GM12878 (cell line): ENCODE measurements at regions not wholly inside any gene's neighbourhood (a gene's known extent, or its start where the extent isn't known, plus 50 kb on each side); places are given as distances from the start of the nearest gene placed in this dataset.

ENCODE experiments used
- ATAC-seq: fragments of 200-7000 bp; cut with Tn5 transposase; 3 replicates; pipeline ENCODE4 v1.9.1; 2020; ENCODE audit warnings: mild to moderate bottlenecking, moderate library complexity
- BruUV-seq: library from RNA; stranded (reverse); fragments of 400-500 nt; replicated peaks from 2 replicates; lab custom pipeline; 2021; lab: Mats Ljungman, UMichigan
- CTCF ChIA-PET: fragments of 300-600 bp; sonication (Branson Sonifier 250); formaldehyde crosslinking; extraction: SDS; loops from one replicate; lab custom pipeline; 2021; ENCODE audit warnings: inconsistent platforms; lab: Yijun Ruan, JAX
- POLR2A ChIA-PET: fragments of 350-600 bp; formaldehyde crosslinking; extraction: SDS; loops from one replicate; lab custom pipeline; 2021; ENCODE audit warnings: inconsistent platforms; lab: Charles Lee
- RAD21 ChIA-PET: fragments of 300-600 bp; sonication (Branson Sonifier 250); formaldehyde crosslinking; loops from one replicate; lab custom pipeline; 2023; ENCODE audit warnings: antibody characterized with exemption; ENCODE audit not compliant: unreplicated experiment; lab: Charles Lee
- SMC1A ChIA-PET: fragments of 300-600 bp; sonication (Branson Sonifier 250); formaldehyde crosslinking; loops from one replicate; lab custom pipeline; 2023; ENCODE audit not compliant: unreplicated experiment, uncharacterized antibody; lab: Charles Lee
- DNase-seq: peaks from one replicate; pipeline ENCODE4 v3.0.0-alpha.2; 2011; ENCODE audit warnings: low read depth, low spot score
- FAIRE-seq: peaks from 3 replicates; lab custom pipeline; 2011; peaks lifted over from hg19 to GRCh38; lab: Jason Lieb, UNC
- H2AFZ ChIP-seq: 2 replicates; pipeline ENCODE4 v1.6.0; 2011; ENCODE audit warnings: low read depth, low read length, control low read depth; ENCODE audit not compliant: control insufficient read depth
- H3K27ac ChIP-seq: 2 replicates; pipeline ENCODE4 v1.5.1; 2011; ENCODE audit warnings: control low read depth; ENCODE audit not compliant: control insufficient read depth, insufficient read depth
- H3K27me3 ChIP-seq, 2 experiments: replicated peaks in 1 of 2; 2 replicates each; pipeline versions ENCODE4 v1.6.0 to v1.6.1; 2011; ENCODE audit warnings: low read length in 1 of 2; ENCODE audit not compliant: control insufficient read depth in 2 of 2, insufficient read depth in 2 of 2
- H3K36me3 ChIP-seq, 2 experiments: 2 replicates each; pipeline ENCODE4 v1.5.1; 2011; ENCODE audit warnings: low read length in 1 of 2; ENCODE audit not compliant: control insufficient read depth in 2 of 2, insufficient read depth in 2 of 2
- H3K4me1 ChIP-seq: 2 replicates; pipeline ENCODE4 v1.6.1; 2011; ENCODE audit warnings: mild to moderate bottlenecking, low read length, moderate library complexity, mixed read lengths; ENCODE audit not compliant: control insufficient read depth, insufficient read depth
- H3K4me2 ChIP-seq: 2 replicates; pipeline ENCODE4 v1.6.0; 2011; ENCODE audit warnings: control low read depth; ENCODE audit not compliant: control insufficient read depth, insufficient read depth
- H3K4me3 ChIP-seq: fragments of 200-600 bp; sonication (generic); 2 replicates; pipeline ENCODE4 v1.5.1; 2016
- H3K79me2 ChIP-seq: 2 replicates; pipeline ENCODE4 v1.6.0; 2011; ENCODE audit warnings: low read length; ENCODE audit not compliant: control insufficient read depth, insufficient read depth
- H3K9ac ChIP-seq: 2 replicates; pipeline ENCODE4 v1.8.0; 2011; ENCODE audit warnings: low read length, control low read depth, mixed read lengths; ENCODE audit not compliant: control insufficient read depth, insufficient read depth
- H3K9me3 ChIP-seq: replicated peaks from 3 replicates; pipeline ENCODE4 v1.5.1; 2011; ENCODE audit warnings: mild to moderate bottlenecking, low read length; ENCODE audit not compliant: control insufficient read depth, insufficient read depth
- H4K20me1 ChIP-seq: 2 replicates; pipeline ENCODE4 v1.6.0; 2011; ENCODE audit not compliant: control insufficient read depth, insufficient read depth
- ATF2 ChIP-seq: IDR thresholded peaks from 2 replicates; pipeline ENCODE4 v1.6.1; 2012; ENCODE audit warnings: low read length, inconsistent platforms
- BCL11A ChIP-seq: IDR thresholded peaks from 2 replicates; pipeline ENCODE4 v1.6.1; 2011; ENCODE audit warnings: low read depth, low read length
- IKZF1 ChIP-seq: fragments of 450-650 bp; conservative IDR thresholded peaks from 2 replicates; pipeline ENCODE4 v1.6.1; 2017; ENCODE audit warnings: antibody characterized with exemption, mild to moderate bottlenecking
- MTA2 ChIP-seq: fragments of 450-650 bp; IDR thresholded peaks from 2 replicates; pipeline ENCODE4 v1.6.1; 2016; ENCODE audit warnings: low read depth, mild to moderate bottlenecking, moderate library complexity
- NR2C1 ChIP-seq: fragments of 450-650 bp; IDR thresholded peaks from 2 replicates; pipeline ENCODE4 v1.6.1; 2017; ENCODE audit warnings: antibody characterized with exemption, mild to moderate bottlenecking, moderate library complexity
- NRF1 ChIP-seq: conservative IDR thresholded peaks from 2 replicates; pipeline ENCODE4 v1.6.1; 2011; ENCODE audit warnings: mild to moderate bottlenecking, low read depth, low read length, improper control_type of control experiment
- PAX8 ChIP-seq: fragments of 450-650 bp; IDR thresholded peaks from 2 replicates; pipeline ENCODE4 v1.6.1; 2017; ENCODE audit warnings: mild to moderate bottlenecking, moderate library complexity
- POLR2A ChIP-seq: IDR thresholded peaks from 2 replicates; pipeline ENCODE4 v1.6.1; 2011; ENCODE audit warnings: low read depth, mild to moderate bottlenecking, low read length
- PRDM15 ChIP-seq: fragments of 450-650 bp; formaldehyde crosslinking; IDR thresholded peaks from 2 replicates; pipeline ENCODE4 v1.4.0; 2020; ENCODE audit warnings: mild to moderate bottlenecking, moderate library complexity
- RELA ChIP-seq: fragments of 450-650 bp; IDR thresholded peaks from 2 replicates; pipeline ENCODE4 v1.8.0; 2014; ENCODE audit warnings: borderline replicate concordance; ENCODE audit not compliant: partially characterized antibody
- SIX5 ChIP-seq: IDR thresholded peaks from 2 replicates; pipeline ENCODE4 v1.6.1; 2011; ENCODE audit warnings: mild to moderate bottlenecking, low read depth, low read length, moderate library complexity; ENCODE audit not compliant: severe bottlenecking
- SMAD1 ChIP-seq: fragments of 450-650 bp; IDR thresholded peaks from 2 replicates; pipeline ENCODE4 v1.6.1; 2018; ENCODE audit warnings: mild to moderate bottlenecking, low read depth; ENCODE audit not compliant: partially characterized antibody
- SUPT20H ChIP-seq: IDR thresholded peaks from 2 replicates; pipeline ENCODE4 v1.6.1; 2011; ENCODE audit warnings: low read depth, mild to moderate bottlenecking, low read length, moderate library complexity, borderline replicate concordance; ENCODE audit not compliant: control insufficient read depth
- YY1 ChIP-seq: IDR thresholded peaks from 2 replicates; pipeline ENCODE4 v1.6.1; 2011; ENCODE audit warnings: low read depth, mild to moderate bottlenecking, low read length
- ZBED1 ChIP-seq: IDR thresholded peaks from 2 replicates; pipeline ENCODE4 v1.6.1; 2016; ENCODE audit warnings: borderline replicate concordance
- ZBTB40 ChIP-seq: fragments of 450-650 bp; IDR thresholded peaks from 2 replicates; pipeline ENCODE4 v1.6.1; 2016; ENCODE audit warnings: mild to moderate bottlenecking, moderate library complexity, borderline replicate concordance
- WGBS: methylation state at CpG from one replicate; pipeline ENCODE4 v1.1.6; 2016; ENCODE audit warnings: low lambda C conversion rate; ENCODE audit not compliant: insufficient replicate concordance, insufficient coverage; ENCODE audit errors: missing lambda C conversion rate; 5-methylcytosine and 5-hydroxymethylcytosine counted together
- in situ Hi-C: fragments of 300-500 bp; cut with MboI; formaldehyde crosslinking; loops from 9 replicates; pipeline ENCODE4 v1.14.3; 2018; ENCODE audit warnings: mixed read lengths
- intact Hi-C: fragments of 100-400 bp; cut with micrococcal nuclease; formaldehyde crosslinking; loops from one replicate; pipeline ENCODE4 v1.14.2; 2022; ENCODE audit not compliant: unreplicated experiment

- TF ChIP-seq RELA = no peak
Measured at GRCh38 chr17:13671341-13671740, 69.6 kb upstream of the HS3ST3A1 start (continued).

- ATAC-seq = no peak
- H3K9ac ChIP-seq = no peak overlapping the region
- RAD21 ChIA-PET = no interaction called here
- SMC1A ChIA-PET = no interaction called here
- CTCF ChIA-PET = no interaction called here
- H3K79me2 ChIP-seq = no peaks in the 10 kb centered on the region
- no peaks in the 10 kb centered on the region for H3K4me1 ChIP-seq
- DNase-seq = no peak
- POLR2A ChIA-PET = no interaction called here
- no peak overlapping the region for H3K27ac ChIP-seq
- no peaks in the 10 kb centered on the region for H4K20me1 ChIP-seq
- H3K27me3 ChIP-seq = no peaks in the 10 kb centered on the region
- H3K4me2 ChIP-seq = no peak overlapping the region
- intact Hi-C loops = no loop called here
- FAIRE-seq = no peak
- no TSS peak for BruUV-seq
- in situ Hi-C loops = no loop called here
- TF ChIP-seq BCL11A (no peak), YY1 (no peak), ZBED1 (no peak), SIX5 (no peak), PAX8 (no peak), NR2C1 (no peak), ZBTB40 (no peak), MTA2 (no peak), RELA (no peak), SUPT20H (no peak), PRDM15 (CRISPR knock-in tag) (no peak), NRF1 (no peak), POLR2A (no peak), SMAD1 (no peak), ATF2 (no peak), IKZF1 (no peak)
- WGBS = 0% methylated on average over 8 of the region's 8 CpGs
- no peak overlapping the region for H2AFZ ChIP-seq
- H3K9me3 ChIP-seq = no peaks in the 10 kb centered on the region; the same call in 2 of the 3 replicates
- no peak overlapping the region for H3K4me3 ChIP-seq
- no peaks in the 10 kb centered on the region for H3K36me3 ChIP-seq
Measured at GRCh38 chr17:13671771-13672170, 70.0 kb upstream of the HS3ST3A1 start.
